Neuronal stem cell (in vitro differentiated cells): ENCODE measurements at regions not wholly inside any gene's neighbourhood (a gene's known extent, or its start where the extent isn't known, plus 50 kb on each side); places are given as distances from the start of the nearest gene placed in this dataset.

Experiments used
- DNase-seq: peaks from one replicate; pipeline ENCODE4 v3.0.0-alpha.2; 2013; ENCODE audit warnings: low spot score
- H2AFZ ChIP-seq: one replicate; pipeline ENCODE4 v1.6.1; 2013; ENCODE audit warnings: mild to moderate bottlenecking, low read length, inconsistent platforms
- H2AK5ac ChIP-seq: 2 replicates; pipeline ENCODE4 v1.6.1; 2013; ENCODE audit warnings: low read depth, mild to moderate bottlenecking, inconsistent platforms, low read length, moderate library complexity, mixed read lengths
- H2BK120ac ChIP-seq: 2 replicates; pipeline ENCODE4 v1.6.1; 2013; ENCODE audit warnings: low read depth, mild to moderate bottlenecking, inconsistent platforms, low read length, moderate library complexity, mixed read lengths
- H2BK12ac ChIP-seq: one replicate; pipeline ENCODE4 v1.6.1; 2013; ENCODE audit warnings: low read length, inconsistent platforms
- H2BK15ac ChIP-seq: 2 replicates; pipeline ENCODE4 v1.6.1; 2013; ENCODE audit warnings: mild to moderate bottlenecking, low read length, inconsistent platforms, mixed read lengths
- H2BK5ac ChIP-seq: one replicate; pipeline ENCODE4 v1.6.1; 2013; ENCODE audit warnings: inconsistent platforms, mild to moderate bottlenecking, low read length, moderate library complexity
- H3K14ac ChIP-seq: one replicate; pipeline ENCODE4 v1.6.1; 2013; ENCODE audit warnings: low read length, inconsistent platforms
- H3K18ac ChIP-seq: 2 replicates; pipeline ENCODE4 v1.6.1; 2013; ENCODE audit warnings: low read length, inconsistent platforms
- H3K23ac ChIP-seq: 2 replicates; pipeline ENCODE4 v1.6.1; 2013; ENCODE audit warnings: low read depth, mild to moderate bottlenecking, mixed read lengths, low read length, inconsistent platforms; ENCODE audit not compliant: poor library complexity
- H3K27ac ChIP-seq: replicated peaks from 3 replicates; pipeline ENCODE4 v1.5.1; 2013; ENCODE audit warnings: low read length, inconsistent platforms
- H3K27me3 ChIP-seq, 3 experiments: 2 replicates each; pipeline ENCODE4 v1.6.1; 2013; ENCODE audit warnings: low read length in 3 of 3, mild to moderate bottlenecking in 2 of 3, inconsistent platforms in 1 of 3, low read depth in 1 of 3, mixed read lengths in 1 of 3, moderate library complexity in 1 of 3; ENCODE audit not compliant: control insufficient read depth in 3 of 3, insufficient read depth in 3 of 3
- H3K36me3 ChIP-seq, 2 donors: replicated peaks in 1 of 2; 2 replicates each; pipeline ENCODE4 v1.6.1; 2013; ENCODE audit warnings: low read length in 2 of 2; ENCODE audit not compliant: control insufficient read depth in 2 of 2, insufficient read depth in 2 of 2
- H3K4ac ChIP-seq: 2 replicates; pipeline ENCODE4 v1.6.1; 2013; ENCODE audit warnings: inconsistent platforms, mild to moderate bottlenecking, low read length, moderate library complexity
- H3K4me1 ChIP-seq, 2 donors: 1 replicate in 1 of 2; 2 replicates in 1 of 2; pipeline ENCODE4 v1.6.1; 2013; ENCODE audit warnings: low read length in 2 of 2, low read depth in 1 of 2; ENCODE audit not compliant: control insufficient read depth in 2 of 2, insufficient read depth in 1 of 2
- H3K4me2 ChIP-seq: one replicate; pipeline ENCODE4 v1.6.1; 2013; ENCODE audit warnings: mild to moderate bottlenecking, low read length, inconsistent platforms; ENCODE audit not compliant: insufficient read depth, poor library complexity, severe bottlenecking
- H3K4me3 ChIP-seq, 2 donors: 2 replicates each; pipeline ENCODE4 v1.5.1; 2013; ENCODE audit warnings: low read length in 2 of 2, mild to moderate bottlenecking in 2 of 2, inconsistent platforms in 1 of 2, moderate library complexity in 1 of 2
- H3K79me1 ChIP-seq: one replicate; pipeline ENCODE4 v1.6.1; 2013; ENCODE audit warnings: low read depth, mild to moderate bottlenecking, inconsistent platforms, low read length, moderate library complexity
- H3K9ac ChIP-seq: one replicate; pipeline ENCODE4 v1.6.1; 2013; ENCODE audit warnings: mild to moderate bottlenecking, low read depth, low read length, inconsistent platforms; ENCODE audit not compliant: poor library complexity
- H3K9me3 ChIP-seq, 2 donors: replicated peaks in 1 of 2; 2 replicates each; pipeline versions ENCODE3 to v1.6.1; 2013; ENCODE audit warnings: low read length in 2 of 2, mild to moderate bottlenecking in 2 of 2, inconsistent platforms in 1 of 2, low read depth in 1 of 2, mixed read lengths in 1 of 2, moderate library complexity in 1 of 2; ENCODE audit not compliant: control insufficient read depth in 2 of 2, insufficient read depth in 1 of 2
- H4K8ac ChIP-seq: one replicate; pipeline ENCODE4 v1.6.1; 2013; ENCODE audit warnings: low read depth, mild to moderate bottlenecking, inconsistent platforms, low read length, moderate library complexity
- H4K91ac ChIP-seq: one replicate; pipeline ENCODE4 v1.6.1; 2013; ENCODE audit warnings: low read length, low read depth, mild to moderate bottlenecking, inconsistent platforms; ENCODE audit not compliant: poor library complexity
- WGBS, 2 donors: extraction: QIAGEN DNeasy Blood & Tissue Kit; methylation state at CpG; one replicate each; pipeline ENCODE4 v1.1.7; 2013; ENCODE audit warnings: missing lambda C conversion rate in 2 of 2, mixed read lengths in 1 of 2; ENCODE audit not compliant: insufficient read length in 2 of 2, insufficient replicate concordance in 1 of 2; ENCODE audit errors: extremely low coverage in 2 of 2; 5-methylcytosine and 5-hydroxymethylcytosine counted together

GRCh38 chr14:71650187-71650755 is 282.0 kb upstream of the RGS6 start:
- H4K91ac ChIP-seq: no peak overlapping the region
- H2BK12ac ChIP-seq: no peak overlapping the region
- DNase-seq: no peak
- no peak overlapping the region for H2BK5ac ChIP-seq
- H2BK120ac ChIP-seq: no peak overlapping the region
- H4K8ac ChIP-seq: no peak overlapping the region
- no peak overlapping the region for H3K9ac ChIP-seq
- H3K4me3 ChIP-seq: no peak overlapping the region
- no peak overlapping the region for H3K23ac ChIP-seq
- H3K4me1 ChIP-seq: peaks cover 7 to 9% of the 10 kb centered on the region in 2 donors
- no peak overlapping the region for H2AK5ac ChIP-seq
- peaks cover 7% of the 10 kb centered on the region in 2 donors for H3K36me3 ChIP-seq
- no peak overlapping the region for H3K4me2 ChIP-seq
- no peaks in the 10 kb centered on the region for H3K79me1 ChIP-seq
- H2AFZ ChIP-seq: no peak overlapping the region
- no peak overlapping the region for H2BK15ac ChIP-seq
- no peaks in the 10 kb centered on the region for H3K27me3 ChIP-seq
- H3K18ac ChIP-seq: no peak overlapping the region
- H3K9me3 ChIP-seq: peaks cover 3 to 33% of the 10 kb centered on the region in 2 donors
- H3K14ac ChIP-seq: no peak overlapping the region
- H3K4ac ChIP-seq: no peak overlapping the region
- WGBS, 2 donors: no CpG with 5 or more reads among the region's 7 CpGs
- H3K27ac ChIP-seq: no peak overlapping the region

GRCh38 chr14:71651228-71651627 is 281.0 kb upstream of the RGS6 start:
- H3K79me1 ChIP-seq: no peaks in the 10 kb centered on the region
- no peak overlapping the region for H2BK5ac ChIP-seq
- H3K4me3 ChIP-seq: no peak overlapping the region
- no peaks in the 10 kb centered on the region for H3K27me3 ChIP-seq
- no peak overlapping the region for H3K4ac ChIP-seq
- H3K4me1 ChIP-seq: peaks cover 7 to 9% of the 10 kb centered on the region in 2 donors
- no peak overlapping the region for H2BK15ac ChIP-seq
- no peak overlapping the region for H2BK12ac ChIP-seq
- H2AFZ ChIP-seq: no peak overlapping the region
- H3K9me3 ChIP-seq: peaks cover 3 to 27% of the 10 kb centered on the region in 2 donors
- no peak overlapping the region for H3K23ac ChIP-seq
- H2AK5ac ChIP-seq: no peak overlapping the region
- no peak overlapping the region for H4K8ac ChIP-seq
- peaks cover 7% of the 10 kb centered on the region in 2 donors for H3K36me3 ChIP-seq
- no peak for DNase-seq
- no peak overlapping the region for H2BK120ac ChIP-seq
- H4K91ac ChIP-seq: no peak overlapping the region
- no peak overlapping the region for H3K14ac ChIP-seq
- H3K27ac ChIP-seq: no peak overlapping the region
- no peak overlapping the region for H3K9ac ChIP-seq
- H3K4me2 ChIP-seq: no peak overlapping the region
- H3K18ac ChIP-seq: no peak overlapping the region
- no CpG with 5 or more reads among the region's 1 CpG for WGBS, 2 donors

GRCh38 chr14:71652368-71652767 is 279.9 kb upstream of the RGS6 start:
- Histone ChIP-seq H3K4me1 (peaks cover 7 to 9% of the 10 kb centered on the region in 2 donors), H3K9ac (no peak overlapping the region), H3K27ac (no peak overlapping the region), H2BK12ac (no peak overlapping the region), H3K4me2 (no peak overlapping the region), H3K9me3 (peaks cover 3 to 27% of the 10 kb centered on the region in 2 donors), H3K79me1 (no peaks in the 10 kb centered on the region), H2AK5ac (no peak overlapping the region), H3K14ac (no peak overlapping the region), H2AFZ (no peak overlapping the region), H3K36me3 (peaks cover 7% of the 10 kb centered on the region in 2 donors), H3K23ac (no peak overlapping the region), H4K91ac (no peak overlapping the region), H3K4me3 (no peak overlapping the region), H2BK15ac (no peak overlapping the region), H3K18ac (no peak overlapping the region), H3K4ac (no peak overlapping the region), H2BK120ac (no peak overlapping the region), H3K27me3 (no peaks in the 10 kb centered on the region), H4K8ac (no peak overlapping the region), H2BK5ac (no peak overlapping the region)
- no peak for DNase-seq
- WGBS, 2 donors: no CpG with 5 or more reads among the region's 1 CpG

GRCh38 chr14:71654810-71655209 is 277.4 kb upstream of the RGS6 start:
- no peak overlapping the region for H2BK12ac ChIP-seq
- H2BK120ac ChIP-seq: no peak overlapping the region
- DNase-seq: no peak
- H3K36me3 ChIP-seq: peaks cover 7% of the 10 kb centered on the region in 2 donors
- no peaks in the 10 kb centered on the region for H3K79me1 ChIP-seq
- no peak overlapping the region for H3K4ac ChIP-seq
- H2AFZ ChIP-seq: no peak overlapping the region
- H4K8ac ChIP-seq: no peak overlapping the region
- H2BK5ac ChIP-seq: no peak overlapping the region
- H2BK15ac ChIP-seq: no peak overlapping the region
- peaks cover 8 to 18% of the 10 kb centered on the region in 2 donors for H3K4me1 ChIP-seq
- peaks cover 3 to 27% of the 10 kb centered on the region in 2 donors for H3K9me3 ChIP-seq
- H3K4me3 ChIP-seq: no peak overlapping the region
- H4K91ac ChIP-seq: no peak overlapping the region
- no peak overlapping the region for H3K23ac ChIP-seq
- H3K4me2 ChIP-seq: no peak overlapping the region
- no peak overlapping the region for H3K14ac ChIP-seq
- H3K27ac ChIP-seq: no peak overlapping the region
- no peak overlapping the region for H3K9ac ChIP-seq
- no peaks in the 10 kb centered on the region for H3K27me3 ChIP-seq
- no CpG with 5 or more reads among the region's 3 CpGs for WGBS, 2 donors
- no peak overlapping the region for H3K18ac ChIP-seq
- no peak overlapping the region for H2AK5ac ChIP-seq
